Gastrocnemius medialis (tissue), 4 donors: ENCODE measurements at regions not wholly inside any gene's neighbourhood (a gene's known extent, or its start where the extent isn't known, plus 50 kb on each side); places are given as distances from the start of the nearest gene placed in this dataset.

Experiments used
- POLR2A ChIP-seq, 2 donors: fragments of 450-650 bp; IDR thresholded peaks; one replicate each; pipeline ENCODE4 v1.6.1; 2017; ENCODE audit warnings: antibody characterized with exemption in 2 of 2, mild to moderate bottlenecking in 2 of 2, moderate library complexity in 2 of 2
- TF ChIP-seq, protein P1 (sequence below), 5 experiments: fragments of 450-650 bp in 3 of 5; fragments of 200-600 bp in 2 of 5; sonication (generic) in 2 of 5; IDR thresholded peaks in 4 of 5; conservative IDR thresholded peaks in 1 of 5; 1 replicate in 4 of 5; 2 replicates in 1 of 5; pipeline ENCODE4 v1.5.1; 2016 to 2019; ENCODE audit warnings: antibody characterized with exemption in 5 of 5, mild to moderate bottlenecking in 3 of 5, moderate library complexity in 3 of 5

GRCh38 chr10:123458933-123459332 is 207.2 kb upstream of the GPR26 start:
- TF ChIP-seq, protein P1, sequence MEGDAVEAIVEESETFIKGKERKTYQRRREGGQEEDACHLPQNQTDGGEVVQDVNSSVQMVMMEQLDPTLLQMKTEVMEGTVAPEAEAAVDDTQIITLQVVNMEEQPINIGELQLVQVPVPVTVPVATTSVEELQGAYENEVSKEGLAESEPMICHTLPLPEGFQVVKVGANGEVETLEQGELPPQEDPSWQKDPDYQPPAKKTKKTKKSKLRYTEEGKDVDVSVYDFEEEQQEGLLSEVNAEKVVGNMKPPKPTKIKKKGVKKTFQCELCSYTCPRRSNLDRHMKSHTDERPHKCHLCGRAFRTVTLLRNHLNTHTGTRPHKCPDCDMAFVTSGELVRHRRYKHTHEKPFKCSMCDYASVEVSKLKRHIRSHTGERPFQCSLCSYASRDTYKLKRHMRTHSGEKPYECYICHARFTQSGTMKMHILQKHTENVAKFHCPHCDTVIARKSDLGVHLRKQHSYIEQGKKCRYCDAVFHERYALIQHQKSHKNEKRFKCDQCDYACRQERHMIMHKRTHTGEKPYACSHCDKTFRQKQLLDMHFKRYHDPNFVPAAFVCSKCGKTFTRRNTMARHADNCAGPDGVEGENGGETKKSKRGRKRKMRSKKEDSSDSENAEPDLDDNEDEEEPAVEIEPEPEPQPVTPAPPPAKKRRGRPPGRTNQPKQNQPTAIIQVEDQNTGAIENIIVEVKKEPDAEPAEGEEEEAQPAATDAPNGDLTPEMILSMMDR (IDR thresholded peaks at IDR 0.05 in 4 of 5, conservative IDR thresholded peaks at IDR 0.05 in 1 of 5) = no peak
- TF ChIP-seq POLR2A (IDR thresholded peaks at IDR 0.05) = no peak
